Left colon (tissue), 2 donors: ENCODE measurements at regions not wholly inside any gene's neighbourhood (a gene's known extent, or its start where the extent isn't known, plus 50 kb on each side); places are given as distances from the start of the nearest gene placed in this dataset.
"Not testable (repeated sequence)": the region's sequence is repeated elsewhere in the genome, so short reads cannot be mapped to it uniquely, and the experiment has no call there.

Experiments used
- ATAC-seq: fragments of 200-7000 bp; cut with Tn5 transposase; one replicate; pipeline ENCODE4 v1.9.1; 2020; ENCODE audit warnings: mild to moderate bottlenecking, moderate library complexity
- DNase-seq, 2 donors: peaks; one replicate each; pipeline ENCODE4 v3.0.0-alpha.2; 2020
- intact Hi-C, 2 donors: fragments of 100-400 bp; cut with DNase I in 1 of 2; cut with micrococcal nuclease in 1 of 2; formaldehyde crosslinking; loops; one replicate each; pipeline versions ENCODE4 v1.11.2 to v1.14.0; 2022; cut with DNase I, micrococcal nuclease
- donor health status: DM: no; HTN: no; CAD: no.
- donor health status: DM: yes; HTN: yes; CAD: no.

DNA sequence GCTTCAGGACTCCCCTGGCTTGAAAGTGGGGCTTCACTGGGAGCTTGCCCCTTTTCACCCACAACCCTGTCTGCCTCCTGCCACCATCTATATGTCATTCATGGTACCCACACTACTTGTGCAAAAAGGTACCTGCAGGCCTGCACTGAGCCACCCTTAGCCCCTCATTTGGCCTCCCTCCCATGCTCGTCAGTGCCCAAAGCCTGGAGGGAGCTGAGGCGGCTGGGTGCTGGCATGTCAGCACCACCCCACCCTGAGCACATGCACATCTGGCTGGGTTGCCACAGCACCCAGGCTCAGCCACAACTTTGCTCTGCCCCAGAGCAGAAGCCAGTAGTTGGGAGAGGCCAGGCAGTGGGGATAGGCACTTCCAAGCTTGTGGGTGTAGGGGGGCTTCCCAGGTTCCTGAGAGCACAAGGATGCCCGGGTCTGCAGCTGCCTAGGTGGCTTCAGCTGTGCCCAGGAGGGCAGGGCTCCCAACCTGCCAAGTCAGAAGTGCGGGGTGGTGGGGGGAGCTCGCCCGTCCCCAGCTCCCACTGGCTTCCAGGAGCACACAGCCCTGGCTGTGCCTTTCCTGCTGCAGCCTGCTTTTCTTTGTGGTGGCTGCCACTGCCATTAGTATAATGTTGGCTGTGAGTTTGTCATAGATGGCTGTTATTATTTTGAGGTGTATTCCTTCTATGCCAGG, 1054.6 kb upstream of the EPHA6 start:
- no peak for DNase-seq
- ATAC-seq: no peak
- intact Hi-C loops: no loop called here

DNA sequence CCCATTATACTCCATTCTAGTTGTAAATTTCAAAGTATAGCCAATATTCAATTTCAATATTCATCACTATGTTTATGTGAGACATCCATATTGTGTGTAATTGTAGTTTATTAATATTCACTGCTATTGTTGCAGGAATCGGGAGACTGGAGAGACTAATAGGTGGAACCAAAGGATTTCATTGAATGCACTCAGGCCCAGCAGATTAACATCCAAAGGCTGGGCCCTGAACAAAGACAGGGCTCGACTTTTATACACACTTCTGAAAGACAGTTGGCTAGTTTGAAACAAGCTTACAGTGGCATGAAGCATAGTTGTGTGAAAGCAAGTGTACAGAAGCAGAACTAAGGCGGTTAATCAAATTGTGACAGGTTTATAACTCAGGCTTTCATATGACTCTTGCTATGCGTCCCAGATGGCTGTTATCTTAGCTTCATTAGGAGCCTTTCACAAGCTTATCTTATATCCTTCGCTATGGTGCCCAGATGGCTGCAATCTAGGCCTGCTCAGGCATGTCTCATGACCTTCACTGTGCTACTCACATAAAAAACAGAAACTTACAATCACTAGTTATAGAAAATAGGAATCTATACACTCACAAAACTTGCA, 1038.8 kb upstream of the EPHA6 start:
- ATAC-seq: no peak
- DNase-seq: no peak
- intact Hi-C loops: no loop called here

DNA sequence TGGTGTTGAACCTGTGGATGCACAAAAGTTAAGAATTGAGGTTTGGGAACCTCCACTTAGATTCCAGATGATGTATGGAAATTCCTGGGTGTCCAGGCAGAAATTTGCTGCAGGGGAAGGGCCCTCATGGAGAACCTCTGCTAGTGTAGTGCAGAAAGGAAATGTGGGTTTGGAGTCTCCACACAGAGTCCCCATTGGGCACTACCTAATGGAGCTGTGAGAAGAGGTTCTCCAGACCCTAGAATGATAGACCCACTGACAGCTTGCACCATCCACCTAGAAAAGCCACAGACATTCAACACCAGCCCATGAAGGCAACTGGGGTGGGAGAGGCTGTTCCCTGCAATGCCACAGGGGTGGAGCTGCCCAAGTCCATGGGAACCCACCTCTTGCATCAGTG, 1032.8 kb upstream of the EPHA6 start:
- no peak for DNase-seq
- ATAC-seq: no peak
- intact Hi-C loops: no loop called here

DNA sequence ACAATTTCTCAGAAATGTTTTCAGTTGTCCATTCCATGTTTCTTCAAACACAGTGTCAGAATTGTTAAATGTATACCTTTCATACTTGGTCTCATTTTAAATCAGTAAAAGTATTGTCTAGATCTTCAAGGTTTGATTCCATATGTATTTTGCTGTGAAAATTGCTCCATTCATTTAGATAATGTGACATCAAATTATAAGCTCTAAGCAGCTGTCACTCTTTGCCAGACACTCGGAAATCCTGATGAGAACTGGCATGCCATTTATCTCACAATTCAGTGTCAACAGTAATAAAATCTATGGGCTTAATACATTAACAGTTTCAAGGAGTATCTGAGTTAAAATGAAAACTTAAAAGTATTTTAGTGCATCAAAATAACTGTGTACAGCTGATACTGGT, 1025.3 kb upstream of the EPHA6 start:
- intact Hi-C loops: no loop called here
- ATAC-seq (no peak), DNase-seq (no peak)

DNA sequence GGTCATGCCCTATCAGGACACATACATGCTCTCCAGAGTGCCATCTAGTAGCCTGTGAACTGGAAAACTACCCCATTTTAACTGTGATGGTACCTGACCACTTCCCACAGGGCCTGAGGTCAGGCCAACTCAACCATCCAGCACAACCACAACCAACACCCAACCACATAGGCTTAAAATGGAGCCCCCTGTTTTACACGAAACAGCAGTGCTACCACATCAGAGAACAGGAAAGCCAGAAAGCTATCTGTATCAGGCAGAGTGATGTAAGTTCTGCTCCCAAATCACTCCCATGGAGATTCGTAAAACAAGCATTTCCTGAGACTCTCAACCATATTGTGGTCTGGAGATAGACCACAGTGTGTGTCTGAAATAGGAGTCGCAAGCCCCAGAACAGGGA, 1017.3 kb upstream of the EPHA6 start:
- no peak for ATAC-seq
- intact Hi-C loops: no loop called here
- no peak for DNase-seq

DNA sequence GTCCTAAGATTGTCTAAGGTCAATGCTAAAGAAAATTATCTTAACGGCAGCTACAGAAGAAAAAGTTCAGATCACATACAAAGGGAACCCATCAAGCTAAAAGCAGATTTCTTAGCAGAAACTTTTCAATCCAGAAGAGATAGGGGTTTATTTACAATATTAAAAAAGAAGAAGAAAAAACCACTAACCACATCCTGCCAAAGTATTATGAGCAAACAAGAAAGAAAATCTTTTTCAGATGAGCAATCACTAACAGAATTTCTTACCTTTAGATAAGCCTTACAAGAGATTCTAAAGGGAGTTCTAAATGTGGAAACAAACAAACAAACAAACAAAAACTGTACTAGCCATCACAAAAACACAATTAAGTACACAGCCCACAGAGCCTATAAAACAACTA, 1015.8 kb upstream of the EPHA6 start:
- DNase-seq: no peak
- intact Hi-C loops: no loop called here
- ATAC-seq: no peak

DNA sequence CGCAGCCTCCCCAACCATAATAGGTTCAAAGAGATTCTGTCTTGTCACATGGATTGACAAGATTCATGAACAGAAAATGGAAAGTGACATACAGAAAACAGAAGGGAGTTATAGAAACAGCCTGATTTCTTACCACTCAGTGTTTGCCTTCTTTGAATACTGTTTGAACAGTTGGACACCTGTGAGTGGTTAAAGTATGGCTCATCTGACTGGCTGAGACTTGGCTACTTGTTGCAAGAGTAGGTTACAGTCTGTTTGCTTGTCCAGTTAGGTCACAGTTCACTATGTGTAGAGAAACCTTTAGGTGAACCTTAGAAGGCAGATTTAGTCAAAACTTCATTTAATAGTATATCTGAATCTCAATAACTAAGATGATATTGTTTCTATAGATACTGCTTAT, 1003.9 kb upstream of the EPHA6 start:
- ATAC-seq: peak; percentile 51
- intact Hi-C loops: no loop called here
- DNase-seq: no peak

DNA sequence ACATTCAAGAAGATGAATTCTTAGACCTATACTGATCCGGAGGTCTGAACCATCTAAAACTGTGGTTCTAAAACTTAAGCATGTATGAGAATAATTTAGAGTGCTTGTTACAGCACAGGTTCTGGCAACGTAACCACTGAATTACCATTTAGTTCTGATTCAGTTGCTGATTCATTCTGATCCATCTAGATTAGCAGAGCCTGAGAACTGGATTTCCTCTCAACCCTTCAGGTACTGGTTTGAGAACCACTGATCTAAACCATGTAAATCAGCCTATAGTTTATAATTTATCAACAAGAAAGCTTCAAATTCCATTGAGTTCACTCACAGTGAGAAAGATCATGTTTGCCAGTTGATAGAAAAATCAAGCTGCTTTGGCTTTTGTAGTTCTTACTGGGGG, 1001.1 kb upstream of the EPHA6 start:
- intact Hi-C loops: no loop called here
- no peak for ATAC-seq
- no peak for DNase-seq

DNA sequence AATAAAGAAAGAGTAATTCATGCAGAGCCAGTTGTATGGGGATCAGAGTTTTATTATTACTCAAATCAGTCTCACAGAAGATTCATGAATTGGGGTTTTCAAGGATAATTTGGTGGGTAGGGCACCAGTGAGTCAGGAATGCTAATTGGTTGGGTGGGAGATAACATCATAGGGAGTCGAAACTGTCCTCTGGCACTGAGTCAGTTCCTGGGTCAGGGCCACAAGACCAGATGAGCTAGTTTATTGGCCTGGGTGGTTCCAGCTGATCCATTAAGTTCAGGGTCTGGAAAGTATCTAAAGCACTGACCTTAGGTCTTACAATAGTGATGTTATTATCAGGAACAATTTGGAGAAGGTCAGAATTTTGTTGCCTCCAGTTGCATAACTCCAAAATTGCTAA, 998.6 kb upstream of the EPHA6 start:
- intact Hi-C loops: no loop called here
- ATAC-seq: no peak
- DNase-seq: no peak

DNA sequence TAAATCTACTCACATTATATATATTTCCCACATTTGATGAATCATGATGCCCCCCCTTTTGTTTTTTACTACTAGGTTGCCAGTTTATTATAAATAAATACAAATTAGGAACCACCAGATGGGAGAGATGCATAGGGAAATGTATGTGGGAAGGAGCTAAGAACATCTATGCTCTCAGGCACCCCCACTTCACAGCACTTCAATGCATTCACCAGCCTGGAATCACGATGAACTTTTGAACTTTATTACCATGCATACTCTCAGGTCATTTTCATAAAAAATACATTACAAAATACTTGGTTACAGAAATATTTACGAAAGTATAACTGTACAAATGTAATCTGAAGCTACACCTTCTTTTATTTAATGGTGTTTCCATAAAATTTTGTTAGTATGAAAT, 988.0 kb upstream of the EPHA6 start:
- intact Hi-C loops: no loop called here
- DNase-seq (no peak), ATAC-seq (no peak)

DNA sequence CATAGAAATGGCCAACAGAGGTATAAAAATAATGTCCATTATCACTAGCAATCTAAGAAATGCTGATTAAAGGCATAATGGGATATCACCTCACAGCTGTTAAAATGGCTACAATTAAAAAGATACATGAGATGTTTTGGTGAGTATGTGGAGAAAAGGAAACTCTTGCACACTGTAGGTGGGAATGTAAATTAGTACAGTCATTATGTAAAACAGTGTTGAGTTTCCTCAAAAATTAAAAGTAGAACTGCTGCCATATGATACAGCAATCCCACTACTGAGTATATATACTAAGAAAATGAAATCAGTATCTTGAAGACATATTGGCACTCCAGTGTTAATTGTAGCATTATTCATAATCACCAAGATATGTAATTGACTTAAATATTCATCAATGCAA, 982.2 kb upstream of the EPHA6 start:
- intact Hi-C loops: no loop called here
- DNase-seq (no peak), ATAC-seq (no peak)

DNA sequence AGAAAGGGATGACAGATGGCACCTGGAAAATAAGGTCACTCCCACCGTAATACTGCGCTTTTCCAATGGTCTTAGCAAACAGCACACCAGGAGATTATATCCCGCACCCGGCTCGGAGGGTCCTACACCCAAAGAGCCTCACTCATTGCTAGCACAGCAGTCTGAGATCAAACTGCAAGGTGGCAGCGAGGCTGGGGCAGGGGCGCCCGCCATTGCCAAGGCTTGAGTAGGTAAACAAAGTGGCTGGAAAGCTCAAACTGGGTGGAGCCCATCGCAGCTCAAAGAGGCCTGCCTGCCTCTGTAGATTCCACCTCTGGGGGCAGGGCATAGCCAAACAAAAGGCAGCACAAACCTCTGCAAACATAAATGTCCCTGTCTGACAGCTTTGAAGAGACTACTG, 953.8 kb upstream of the EPHA6 start:
- intact Hi-C loops, ATAC-seq, DNase-seq: not testable (repeated sequence)

DNA sequence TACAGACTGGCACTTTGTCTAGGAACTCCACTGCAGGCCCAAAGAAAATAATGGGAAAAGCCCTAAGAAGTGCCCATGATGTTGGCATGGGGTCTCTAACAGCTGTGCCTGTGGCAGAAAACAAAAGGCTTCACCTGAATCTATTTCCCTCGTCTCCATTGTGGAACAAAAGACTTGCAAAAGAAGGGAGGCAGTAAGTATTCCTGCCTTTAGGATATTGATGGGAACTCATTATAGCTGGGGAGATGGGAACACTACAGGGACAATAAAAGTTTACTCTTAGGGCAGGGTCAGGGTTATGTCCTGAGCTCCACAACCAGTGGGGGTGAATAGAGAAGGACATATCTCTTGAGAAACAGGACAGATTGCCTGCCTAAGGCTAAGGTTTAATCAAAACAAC, 930.6 kb upstream of the EPHA6 start:
- no peak for DNase-seq
- intact Hi-C loops: no loop called here
- ATAC-seq: no peak

DNA sequence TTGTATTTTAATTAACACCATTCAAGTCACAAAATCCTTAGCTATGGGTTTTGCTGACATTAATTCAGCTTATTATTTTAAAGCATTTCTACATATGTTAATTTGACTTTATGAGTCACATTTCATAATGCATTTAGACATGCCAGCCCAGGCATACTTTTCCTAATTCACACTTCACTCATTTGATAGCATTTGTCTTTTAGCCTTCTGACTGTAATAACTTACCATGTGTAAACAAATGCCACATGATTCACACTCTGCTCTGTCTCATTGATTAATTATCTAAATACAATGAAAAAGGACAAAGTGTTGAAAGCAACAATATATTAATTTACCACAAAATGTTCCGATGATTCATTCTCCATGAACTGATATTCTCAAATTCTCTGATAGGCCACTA, 927.8 kb upstream of the EPHA6 start:
- intact Hi-C loops: no loop called here
- ATAC-seq (no peak), DNase-seq (no peak)

DNA sequence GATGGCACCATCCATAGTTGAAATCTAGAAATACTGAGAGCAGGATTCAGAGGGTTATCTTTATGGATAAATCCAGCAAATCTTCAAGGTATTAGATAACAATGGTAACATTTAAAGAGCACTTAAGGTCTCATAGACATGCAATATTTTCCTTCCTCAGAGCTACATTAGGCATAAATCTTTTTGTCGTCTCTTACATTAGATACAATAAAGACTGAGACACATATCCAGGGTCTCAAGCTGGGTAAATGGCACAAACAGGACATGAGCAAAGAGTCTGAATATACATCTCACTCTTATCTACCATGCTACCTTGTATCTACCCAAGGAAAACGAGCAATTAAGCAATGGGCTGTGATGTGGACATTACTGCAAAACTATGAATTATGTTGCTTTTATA, 927.3 kb upstream of the EPHA6 start:
- no peak for DNase-seq
- ATAC-seq: no peak
- intact Hi-C loops: no loop called here

DNA sequence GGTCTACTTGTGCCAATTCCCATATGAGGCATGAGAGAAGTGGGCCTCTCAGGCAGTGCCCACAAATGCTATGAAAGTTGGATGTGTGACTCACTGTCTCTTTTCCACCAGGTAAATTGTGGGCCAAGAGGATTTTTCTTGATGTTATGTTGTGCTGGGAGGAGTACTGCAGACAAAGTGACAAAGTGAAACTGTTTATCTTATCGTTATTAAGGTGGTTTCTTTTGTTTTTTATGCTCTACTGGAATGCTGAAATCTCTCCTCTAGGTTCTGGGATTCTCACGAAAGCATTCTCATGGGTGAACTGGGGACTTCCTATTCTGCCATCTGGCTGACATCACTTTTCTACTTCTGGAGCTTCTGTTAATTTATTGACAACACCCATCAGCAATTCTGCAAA, 919.6 kb upstream of the EPHA6 start:
- DNase-seq (no peak), ATAC-seq (no peak)
- intact Hi-C loops: no loop called here

DNA sequence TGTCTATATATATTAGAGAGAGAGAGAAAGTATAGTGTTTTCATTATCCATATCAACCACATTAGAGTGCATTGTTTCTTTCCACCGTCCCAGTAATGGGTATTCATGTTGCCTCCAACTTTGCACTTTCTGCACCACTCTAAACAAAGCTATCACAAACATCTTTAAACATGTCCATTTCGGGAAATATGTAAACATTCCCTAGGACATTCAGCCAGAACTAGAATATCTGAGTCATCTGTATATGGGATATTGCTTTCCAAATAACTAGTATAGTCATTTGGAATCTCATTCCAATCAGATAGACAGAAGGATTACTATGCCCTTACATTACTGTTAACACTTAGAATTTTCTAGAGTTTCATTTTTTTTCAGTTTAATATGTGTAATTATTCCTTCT, 914.9 kb upstream of the EPHA6 start:
- intact Hi-C loops: no loop called here
- DNase-seq (no peak), ATAC-seq (no peak)

DNA sequence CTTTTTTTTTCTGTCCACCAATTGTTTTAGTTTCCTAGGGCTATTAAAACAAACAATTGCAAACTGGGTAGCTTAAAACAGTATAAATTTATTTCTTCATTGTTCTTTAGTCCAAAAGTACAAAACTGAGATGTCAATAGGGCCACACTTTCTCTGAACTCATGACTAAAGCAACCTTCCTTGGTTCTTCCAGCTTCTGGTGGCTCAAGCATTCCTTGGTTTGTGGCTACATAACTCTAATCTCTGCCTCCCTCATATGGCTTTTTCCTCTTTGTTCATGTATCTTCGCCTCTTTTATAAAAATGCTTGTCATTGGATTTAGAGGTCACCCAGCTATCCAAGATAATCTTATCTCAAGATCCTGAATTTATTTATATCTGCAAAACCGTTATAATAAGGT, 914.5 kb upstream of the EPHA6 start:
- ATAC-seq: no peak
- intact Hi-C loops: no loop called here

DNA sequence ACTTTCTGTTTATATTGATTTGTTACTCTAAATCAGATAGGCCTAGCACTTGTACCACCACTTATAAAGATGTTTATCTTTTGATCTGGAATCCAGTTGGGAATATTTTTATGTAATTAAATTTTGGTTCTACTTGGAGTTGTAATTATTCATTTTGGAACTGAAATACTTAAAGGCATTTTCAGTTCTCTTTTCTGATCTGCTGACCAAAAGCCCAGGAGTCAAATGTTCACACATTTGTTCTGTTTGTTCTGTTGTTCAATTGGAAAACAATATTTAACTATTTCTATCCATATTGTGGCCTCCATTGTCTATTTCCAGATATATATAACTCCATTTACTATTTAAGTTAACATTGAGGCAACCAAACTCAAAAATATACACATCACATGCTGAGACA, 912.4 kb upstream of the EPHA6 start:
- DNase-seq: no peak
- intact Hi-C loops: no loop called here
- ATAC-seq: no peak

More for the DNA sequence above, 914.5 kb upstream of the EPHA6 start:
- DNase-seq: no peak

DNA sequence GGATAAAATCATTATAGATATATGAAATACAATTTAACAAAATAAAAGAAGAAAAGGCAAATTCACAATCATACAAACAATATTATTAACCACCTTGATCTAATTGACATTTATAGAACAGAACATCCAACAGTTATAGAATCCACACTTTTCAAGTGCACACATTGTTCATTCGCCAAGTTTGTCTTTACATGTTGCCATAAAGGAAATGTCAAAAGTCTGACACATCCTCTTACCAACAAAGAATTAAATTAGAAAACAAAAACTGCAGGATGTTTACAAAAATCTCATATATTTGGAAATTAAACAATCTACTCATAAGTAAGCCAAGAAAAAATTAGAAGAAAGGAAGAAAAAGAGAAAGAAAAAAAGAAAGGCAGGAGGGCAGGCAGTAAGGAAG, 909.2 kb upstream of the EPHA6 start:
- ATAC-seq (no peak), DNase-seq (no peak)
- intact Hi-C loops: no loop called here

DNA sequence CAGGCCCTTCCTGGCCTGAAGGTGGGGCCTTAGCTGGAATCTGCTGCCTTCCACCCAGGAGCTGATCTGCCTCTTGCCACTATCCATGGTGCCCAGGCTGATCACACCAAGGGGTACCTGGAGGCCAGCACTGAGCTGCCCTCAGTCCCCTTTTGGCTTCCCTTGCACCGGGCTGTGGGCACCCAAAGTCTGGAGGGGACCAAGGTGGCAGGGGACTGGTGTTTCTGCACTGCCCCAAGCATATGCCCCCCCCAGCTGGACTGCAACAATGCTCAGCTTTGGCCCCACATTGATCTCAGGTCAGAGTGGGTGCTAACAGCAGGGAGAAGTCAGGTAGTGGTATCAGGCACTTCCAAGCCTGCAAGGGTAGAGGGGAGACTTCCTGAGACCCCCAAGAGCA, 902.6 kb upstream of the EPHA6 start:
- ATAC-seq (no peak), DNase-seq (no peak)
- intact Hi-C loops: no loop called here
